Epithelial cell of proximal tubule (primary cell): ENCODE measurements at regions not wholly inside any gene's neighbourhood (a gene's known extent, or its start where the extent isn't known, plus 50 kb on each side); places are given as distances from the start of the nearest gene placed in this dataset.

Source experiments
- DNase-seq: peaks from one replicate; pipeline ENCODE4 v3.0.0-alpha.2; 2011; ENCODE audit warnings: low read depth
- H3K4me3 ChIP-seq: 2 replicates; pipeline ENCODE4 v1.5.1; 2011; ENCODE audit warnings: low read depth, mild to moderate bottlenecking, low read length
- CTCF ChIP-seq: conservative IDR thresholded peaks from 2 replicates; pipeline ENCODE4 v1.5.1; 2012; ENCODE audit warnings: low read depth, mild to moderate bottlenecking, low read length

GRCh38 chr9:22389271-22389670 is 57.4 kb upstream of the DMRTA1 start:
- DNase-seq: no peak
- no peak for TF ChIP-seq CTCF
- H3K4me3 ChIP-seq: no peak overlapping the region

- no peak for DNase-seq
- no peak overlapping the region for H3K4me3 ChIP-seq
- no peak for TF ChIP-seq CTCF
These were observed 54.1 kb upstream of the DMRTA1 start for GRCh38 chr9:22392523-22392922.

GRCh38 chr9:22395687-22396141 is 50.9 kb upstream of the DMRTA1 start:
- H3K4me3 ChIP-seq: no peak overlapping the region
- TF ChIP-seq CTCF: no peak
- no peak for DNase-seq
